Jurkat, Clone E6-1 (cell line): ENCODE measurements at regions not wholly inside any gene's neighbourhood (a gene's known extent, or its start where the extent isn't known, plus 50 kb on each side); places are given as distances from the start of the nearest gene placed in this dataset.
A peak's percentile ranks its signal among the peaks of the same experiment; 100 is the strongest.
"Not testable (repeated sequence)": the region's sequence is repeated elsewhere in the genome, so short reads cannot be mapped to it uniquely, and the experiment has no call there.

Experiments used
- DNase-seq: peaks from one replicate; pipeline ENCODE4 v3.0.0-alpha.2; 2011; ENCODE audit warnings: low read depth, low spot score
- H3K4me3 ChIP-seq: 2 replicates; pipeline ENCODE4 v1.5.1; 2011; ENCODE audit warnings: mild to moderate bottlenecking, low read length, control low read depth, moderate library complexity

DNA sequence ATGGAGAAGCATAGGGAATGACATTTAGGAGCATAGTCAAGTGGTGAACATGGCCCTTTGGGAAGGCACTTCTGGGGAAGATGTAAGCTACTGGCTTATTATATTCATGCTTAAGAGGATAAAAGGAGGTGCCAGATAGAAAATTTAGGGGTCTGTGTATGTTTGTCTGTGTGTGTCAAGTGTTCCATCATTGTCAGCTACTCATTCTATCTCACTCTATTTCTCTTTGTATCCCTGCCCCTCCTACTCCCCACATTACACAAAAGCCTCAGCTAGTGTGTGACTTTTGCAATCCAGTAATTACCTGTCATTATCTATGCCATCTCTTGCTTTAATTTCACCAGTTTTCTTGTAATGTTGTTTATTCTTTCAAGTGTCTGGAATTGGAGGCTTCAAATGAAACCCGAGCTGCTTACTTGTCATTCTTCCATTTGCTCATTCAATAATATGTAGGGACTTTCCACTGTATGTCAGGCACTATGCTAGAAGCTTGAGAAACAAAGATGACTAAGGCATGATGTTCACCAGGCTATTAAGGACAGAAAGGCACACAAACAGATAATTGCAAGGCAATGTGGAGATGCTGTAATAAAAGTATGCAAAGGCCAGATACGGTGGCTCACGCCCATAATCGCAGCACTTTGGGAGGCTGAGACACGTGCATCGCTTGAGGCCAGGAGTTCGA lies 229.8 kb upstream of the TEX13C start:
- no peak for DNase-seq
- no peak overlapping the region for H3K4me3 ChIP-seq

DNA sequence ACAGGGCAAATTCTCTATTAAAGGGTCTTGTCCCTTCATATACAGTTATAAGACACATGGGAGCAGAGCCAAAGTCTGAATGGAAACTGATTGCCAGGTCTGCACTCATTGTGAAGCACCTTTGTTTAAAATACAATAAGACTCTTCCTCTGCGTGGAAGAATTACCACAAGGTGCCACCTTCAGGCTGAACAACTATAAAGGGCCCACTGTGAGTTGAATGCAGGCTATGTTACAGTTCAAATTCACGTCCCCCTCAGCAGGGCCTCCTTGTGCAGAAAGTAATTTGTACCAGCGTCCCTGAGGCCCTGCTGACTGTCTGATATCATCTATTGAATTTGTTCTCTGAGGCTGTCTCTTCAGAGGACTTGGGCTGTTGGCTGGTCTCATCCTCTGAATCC lies 225.8 kb upstream of the TEX13C start:
- H3K4me3 ChIP-seq, result no peak overlapping the region
- no peak for DNase-seq

- no peak overlapping the region for H3K4me3 ChIP-seq
These were observed 224.8 kb upstream of the TEX13C start for GRCh38 chrX:125094901-125095300.

GRCh38 chrX:125096469-125096868 lies 223.2 kb upstream of the TEX13C start:
- DNase-seq, result no peak
- no peak overlapping the region for H3K4me3 ChIP-seq

More at GRCh38 chrX:125094901-125095300, 224.8 kb upstream of the TEX13C start:
- no peak for DNase-seq

DNA sequence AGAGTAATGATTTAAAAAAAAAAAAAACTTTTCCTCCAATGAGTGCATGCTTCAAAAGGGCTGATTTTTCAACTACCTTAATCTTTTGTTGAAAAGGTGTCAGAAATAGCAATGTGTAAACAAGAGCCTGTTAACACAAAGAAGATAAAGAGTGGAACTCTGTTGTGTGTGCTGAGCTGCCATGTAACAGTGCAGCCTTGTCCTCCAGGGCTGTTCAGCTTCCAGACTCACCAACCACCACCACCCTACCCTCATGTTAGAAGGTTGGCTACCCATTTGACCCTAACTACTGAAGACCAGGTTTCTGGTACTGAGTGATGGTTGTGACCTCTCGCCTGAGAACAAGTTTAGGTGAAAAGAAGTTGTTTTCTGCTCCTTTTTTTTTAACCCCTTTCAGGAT lies 222.8 kb upstream of the TEX13C start:
- DNase-seq, result no peak
- no peak overlapping the region for H3K4me3 ChIP-seq

- no peak overlapping the region for H3K4me3 ChIP-seq
- no peak for DNase-seq
These were observed 217.5 kb upstream of the TEX13C start for GRCh38 chrX:125101971-125102755.

DNA sequence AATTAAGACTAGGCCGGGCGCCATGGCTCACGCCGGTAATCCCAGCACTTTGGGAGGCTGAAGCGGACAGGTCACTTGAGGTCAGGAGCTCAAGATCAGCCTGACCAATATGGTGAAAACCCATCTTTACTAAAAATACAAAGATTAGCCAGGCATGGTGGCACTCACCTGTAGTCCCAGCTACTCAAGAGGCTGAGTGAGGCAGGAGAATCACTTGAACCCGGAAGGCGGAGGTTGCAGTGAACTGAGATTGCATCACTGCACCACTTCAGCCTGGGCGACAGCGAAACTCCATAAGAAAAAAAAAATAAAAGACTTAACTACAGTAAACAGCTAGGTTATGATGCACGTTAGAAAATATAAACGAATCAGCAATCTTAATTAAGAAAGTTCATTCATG lies 216.0 kb upstream of the TEX13C start:
- DNase-seq, result no peak
- no peak overlapping the region for H3K4me3 ChIP-seq

DNA sequence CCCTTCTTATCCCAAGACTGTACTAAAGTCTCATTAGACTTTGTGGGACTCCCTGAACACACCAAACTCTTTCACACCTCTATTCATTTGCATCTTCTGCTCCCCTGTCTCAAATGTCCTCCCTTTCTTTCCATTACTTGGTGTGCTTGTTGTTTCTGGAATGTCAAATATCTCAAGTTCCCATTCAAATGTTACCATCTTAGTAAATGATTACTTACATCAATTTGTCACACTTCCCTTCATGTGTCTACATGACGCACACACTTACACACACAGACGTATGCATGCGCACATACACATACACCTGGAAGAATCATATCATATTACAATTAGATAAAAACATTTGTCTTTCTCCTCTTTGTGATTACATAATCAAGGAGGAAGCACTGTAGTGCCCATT lies 210.8 kb upstream of the TEX13C start:
- H3K4me3 ChIP-seq, result no peak overlapping the region

GRCh38 chrX:125131164-125131563 lies 188.5 kb upstream of the TEX13C start:
- peak; percentile 3 for DNase-seq
- H3K4me3 ChIP-seq, result no peak overlapping the region

More for the DNA sequence above, 210.8 kb upstream of the TEX13C start:
- DNase-seq, result no peak

DNA sequence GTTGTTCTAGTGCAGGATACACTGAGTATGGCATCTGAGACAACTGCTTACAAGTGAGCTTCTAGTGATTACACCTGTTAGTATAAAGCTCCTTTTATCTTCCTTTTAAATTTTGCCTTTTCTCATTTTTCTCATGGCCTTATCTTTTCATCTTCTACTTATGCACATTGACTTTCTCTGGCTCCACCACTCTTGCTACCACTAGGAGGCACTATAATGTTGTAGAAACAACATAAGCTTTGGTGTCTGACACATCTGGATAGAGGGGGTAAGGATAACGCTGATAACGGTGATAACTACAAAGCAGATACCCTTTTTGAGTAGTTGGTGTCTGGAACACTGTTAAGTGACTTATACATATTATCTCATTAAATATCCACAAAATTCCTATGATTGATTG lies 187.4 kb upstream of the TEX13C start:
- peak; percentile 28 for DNase-seq
- no peak overlapping the region for H3K4me3 ChIP-seq

DNA sequence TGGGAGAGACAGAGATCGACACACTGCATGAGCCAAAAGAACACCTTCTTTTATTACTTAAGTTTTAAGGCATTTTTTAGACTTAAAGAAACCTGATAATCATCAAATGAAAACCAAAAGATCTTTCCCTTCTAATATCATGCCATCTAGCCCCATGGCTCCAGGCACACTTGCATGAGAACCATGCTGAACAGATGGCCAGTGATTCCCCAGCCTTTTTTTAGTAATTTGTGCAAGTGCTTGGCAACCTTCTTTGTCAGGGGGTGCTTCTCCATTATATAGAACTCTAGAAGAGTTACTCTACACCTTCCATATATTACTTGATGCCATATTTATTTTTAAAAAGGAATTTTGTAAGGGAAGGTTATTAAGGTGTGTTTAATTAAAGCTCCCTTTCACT lies 182.2 kb upstream of the TEX13C start:
- DNase-seq, result no peak
- H3K4me3 ChIP-seq, result no peak overlapping the region

DNA sequence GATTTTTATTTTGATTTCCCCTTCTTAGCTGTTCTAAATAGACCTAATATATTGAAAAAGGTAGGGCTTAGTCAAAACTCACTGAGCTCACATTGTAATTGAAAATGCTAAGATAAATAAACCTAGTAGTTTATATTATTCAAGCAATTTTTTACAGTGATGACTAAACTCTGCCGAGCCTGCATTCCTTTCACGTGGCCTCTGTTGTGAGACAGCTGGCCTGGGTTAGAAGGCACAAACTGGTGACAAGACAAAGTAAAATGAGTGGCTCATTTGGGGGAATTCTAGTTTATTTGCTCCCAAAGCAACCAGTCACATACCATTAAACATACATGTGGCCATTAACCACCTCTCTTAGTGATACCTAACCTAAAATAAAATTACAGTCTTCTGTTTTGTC lies 169.4 kb upstream of the TEX13C start:
- no peak for DNase-seq
- no peak overlapping the region for H3K4me3 ChIP-seq

DNA sequence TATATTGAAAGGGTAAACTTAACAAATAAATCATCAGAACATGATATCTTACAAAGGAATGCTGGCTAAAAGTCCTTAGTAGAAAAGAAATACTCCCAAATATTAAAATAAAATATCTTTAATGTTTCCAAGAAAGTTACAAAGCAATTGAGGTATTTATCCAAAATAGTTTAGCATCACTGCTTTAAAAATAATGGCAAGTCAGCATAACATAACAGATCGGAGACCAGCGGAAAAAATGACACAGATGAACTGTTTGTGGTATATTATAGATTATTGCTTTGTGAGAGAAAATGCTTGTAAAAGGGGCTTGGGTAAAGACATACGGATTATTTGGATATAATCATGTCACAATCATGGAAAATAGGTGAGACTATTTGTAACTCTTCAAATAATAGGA lies 168.5 kb upstream of the TEX13C start:
- H3K4me3 ChIP-seq, result no peak overlapping the region
- no peak for DNase-seq

- H3K4me3 ChIP-seq, result no peak overlapping the region
- no peak for DNase-seq
These were observed 167.7 kb upstream of the TEX13C start for GRCh38 chrX:125152011-125152410.

DNA sequence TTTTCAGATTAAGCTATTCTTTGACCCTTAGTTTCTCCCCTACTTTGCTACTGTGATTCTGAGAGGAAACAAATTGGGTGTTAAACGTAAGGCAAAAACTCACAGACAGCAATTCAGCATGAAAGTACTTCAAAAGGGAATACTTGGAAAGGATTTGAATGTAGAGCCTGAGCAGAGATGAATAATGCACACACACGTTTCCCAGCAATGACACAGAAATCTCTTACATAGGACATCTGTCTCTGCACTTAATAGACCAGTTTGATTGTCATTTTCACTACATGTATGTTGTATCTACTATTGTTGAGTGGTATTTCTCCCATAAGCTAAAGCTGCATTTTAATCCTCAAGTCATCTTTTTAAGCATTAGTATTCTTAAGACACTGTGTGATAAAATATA lies 166.1 kb upstream of the TEX13C start:
- H3K4me3 ChIP-seq, result no peak overlapping the region
- no peak for DNase-seq

- not testable (repeated sequence) for H3K4me3 ChIP-seq, DNase-seq
These were observed 165.1 kb upstream of the TEX13C start for GRCh38 chrX:125154288-125155257.

GRCh38 chrX:125155296-125156033 lies 164.2 kb upstream of the TEX13C start:
- H3K4me3 ChIP-seq, DNase-seq: not testable (repeated sequence)

- DNase-seq, result no peak
- no peak overlapping the region for H3K4me3 ChIP-seq
These were observed 149.2 kb upstream of the TEX13C start for GRCh38 chrX:125170459-125170858.

DNA sequence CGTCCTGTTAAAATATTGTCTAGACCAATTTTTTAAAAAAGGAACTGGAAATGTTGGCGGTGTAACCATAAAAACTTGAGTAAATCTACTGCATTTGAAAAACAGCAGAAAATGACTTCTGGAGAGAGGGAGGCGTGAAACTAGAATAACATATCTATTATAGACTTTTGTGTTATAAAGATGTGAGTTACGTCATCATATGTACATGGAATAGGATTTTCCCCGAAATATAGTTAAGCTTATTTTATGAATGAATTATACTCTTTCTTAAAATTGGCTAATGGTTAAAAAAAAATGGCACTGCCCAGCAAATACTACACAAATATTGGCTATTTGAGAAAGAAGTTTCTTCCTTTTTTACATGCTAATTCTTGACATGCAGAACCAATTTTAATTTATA lies 147.1 kb upstream of the TEX13C start:
- no peak for DNase-seq
- no peak overlapping the region for H3K4me3 ChIP-seq
